Dedifferentiated amniotic fluid mesenchymal stem cell (primary cell): ENCODE measurements at regions not wholly inside any gene's neighbourhood (a gene's known extent, or its start where the extent isn't known, plus 50 kb on each side); places are given as distances from the start of the nearest gene placed in this dataset.
"Not testable (repeated sequence)": the region's sequence is repeated elsewhere in the genome, so short reads cannot be mapped to it uniquely, and the experiment has no call there.

ENCODE experiments used
- DNase-seq: peaks from one replicate; pipeline ENCODE4 v3.0.0-alpha.2; 2016; ENCODE audit errors: extremely low spot score

- no peak for DNase-seq
These were observed 252.7 kb upstream of the GRIA1 start for GRCh38 chr5:153237671-153238332.

GRCh38 chr5:153257381-153257780 is 233.1 kb upstream of the GRIA1 start:
- DNase-seq: no peak

GRCh38 chr5:153258469-153258868 is 232.0 kb upstream of the GRIA1 start:
- DNase-seq: no peak

GRCh38 chr5:153267506-153267905 is 223.0 kb upstream of the GRIA1 start:
- no peak for DNase-seq

DNA sequence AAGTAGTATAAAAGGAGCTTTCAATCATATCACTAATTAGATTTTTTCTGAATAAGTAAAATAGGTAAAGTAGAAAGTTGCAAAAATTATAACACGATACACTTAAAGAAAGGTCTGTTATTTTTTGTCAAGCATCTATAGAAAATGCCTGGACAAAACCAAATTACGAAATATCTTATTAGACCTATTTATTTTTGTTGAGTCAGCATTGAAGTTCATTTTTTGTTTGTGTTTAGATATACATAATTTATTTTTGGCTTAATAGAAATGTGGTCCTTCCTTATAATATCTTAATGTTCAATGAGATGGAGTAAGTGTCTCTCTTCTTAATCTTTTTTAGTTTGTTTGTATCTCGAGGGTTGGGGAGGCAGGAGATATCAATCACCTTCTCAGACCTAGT is 214.8 kb upstream of the GRIA1 start:
- no peak for DNase-seq

DNA sequence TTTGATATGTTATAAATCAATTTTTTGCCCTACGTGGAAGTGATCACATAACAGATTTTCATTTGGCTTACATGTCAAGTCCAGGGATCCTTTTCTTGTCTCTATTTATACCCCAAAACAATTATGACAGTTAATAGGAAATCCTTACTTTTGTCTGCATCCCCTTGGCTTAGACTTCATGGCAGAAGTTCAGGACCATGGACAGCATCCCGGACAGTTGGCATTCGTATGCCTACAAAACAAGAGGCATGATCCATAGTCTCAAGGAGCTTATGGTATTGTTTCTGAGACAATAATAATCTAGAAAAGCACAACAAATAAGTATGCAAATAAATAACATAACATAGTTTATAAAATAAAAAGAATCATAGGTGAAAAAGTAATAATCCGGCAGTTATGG is 214.3 kb upstream of the GRIA1 start:
- DNase-seq: no peak

DNA sequence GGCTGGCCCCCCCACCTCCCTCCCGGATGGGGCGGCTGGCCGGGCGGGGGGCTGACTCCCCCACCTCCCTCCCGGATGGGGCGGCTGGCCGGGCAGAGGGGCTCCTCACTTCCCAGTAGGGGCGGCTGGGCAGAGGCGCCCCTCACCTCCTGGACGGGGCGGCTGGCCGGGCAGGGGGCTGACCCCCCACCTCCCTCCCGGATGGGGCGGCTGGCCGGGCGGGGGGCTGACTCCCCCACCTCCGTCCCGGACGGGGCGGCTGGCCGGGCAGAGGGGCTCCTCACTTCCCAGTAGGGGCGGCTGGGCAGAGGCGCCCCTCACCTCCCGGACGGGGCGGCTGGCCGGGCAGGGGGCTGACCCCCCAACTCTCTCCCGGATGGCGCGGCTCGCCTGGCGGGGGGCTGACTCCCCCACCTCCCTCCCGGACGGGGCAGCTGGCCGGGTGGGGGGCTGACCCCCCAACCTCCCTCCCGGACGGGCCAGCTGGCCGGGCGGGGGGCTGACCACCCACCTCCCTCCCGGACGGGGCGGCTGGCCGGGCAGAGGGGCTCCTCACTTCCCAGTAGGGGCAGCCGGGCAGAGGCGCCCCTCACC is 194.1 kb upstream of the GRIA1 start:
- DNase-seq: not testable (repeated sequence)

DNA sequence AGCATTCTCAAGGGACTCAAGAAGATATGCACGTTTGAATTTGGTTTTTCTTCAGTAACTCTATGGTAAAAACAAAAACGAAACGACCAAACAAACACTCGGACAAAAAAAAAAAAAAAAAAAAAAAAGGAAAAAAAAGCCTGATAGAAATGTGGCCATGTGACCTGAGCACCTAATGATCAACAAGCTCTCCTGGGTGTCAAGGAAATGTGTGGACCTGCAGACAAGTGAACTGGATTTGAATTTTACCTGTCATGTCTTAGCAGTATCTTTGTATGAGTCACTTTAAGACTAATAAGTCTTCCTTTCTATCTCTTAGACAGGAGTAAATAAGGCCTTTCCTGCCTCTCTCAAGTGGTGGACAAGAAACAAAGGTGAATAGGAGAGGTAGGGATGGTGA is 190.6 kb upstream of the GRIA1 start:
- no peak for DNase-seq

DNA sequence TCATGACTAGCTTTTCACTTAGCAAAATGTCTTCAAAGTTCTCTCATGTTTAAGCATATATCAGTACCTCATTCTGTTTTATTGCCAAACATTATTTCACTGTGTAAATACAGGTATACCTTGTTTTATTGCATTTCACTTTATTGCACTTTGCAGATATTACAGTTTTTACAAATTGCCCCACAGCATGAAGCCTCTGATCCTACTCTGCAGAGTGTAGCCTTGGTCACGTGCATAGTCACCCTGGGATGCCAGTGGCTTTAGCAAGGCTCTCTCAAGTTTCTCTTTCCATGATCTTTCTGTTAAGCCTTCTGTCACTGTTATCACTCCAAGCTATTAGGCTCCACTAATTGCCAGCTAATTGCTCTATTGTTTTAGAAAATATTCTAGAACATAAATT is 182.2 kb upstream of the GRIA1 start:
- DNase-seq: no peak

- DNase-seq: no peak
These were observed 171.9 kb upstream of the GRIA1 start for GRCh38 chr5:153318556-153318955.

DNA sequence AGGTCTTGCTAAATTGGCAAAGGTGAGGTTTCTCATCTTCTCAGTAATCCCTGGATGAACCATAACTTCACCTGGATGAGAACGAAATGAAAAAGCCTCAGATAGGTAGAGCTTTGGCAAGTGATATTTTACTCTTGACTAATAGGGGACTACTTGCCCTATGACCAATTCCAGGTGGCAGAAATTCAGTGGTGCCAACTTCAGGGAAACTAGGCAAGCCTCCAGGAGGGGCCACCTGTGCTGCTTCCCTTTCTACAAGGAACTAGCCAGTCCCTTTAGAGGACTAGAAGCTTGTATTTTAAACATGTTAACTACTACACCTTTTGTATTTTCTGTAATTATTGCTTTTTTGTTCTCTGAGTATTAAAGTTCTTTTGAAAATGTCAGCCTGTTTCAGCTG is 169.0 kb upstream of the GRIA1 start:
- no peak for DNase-seq

- DNase-seq: no peak
These were observed 150.3 kb upstream of the GRIA1 start for GRCh38 chr5:153340139-153340538.

DNA sequence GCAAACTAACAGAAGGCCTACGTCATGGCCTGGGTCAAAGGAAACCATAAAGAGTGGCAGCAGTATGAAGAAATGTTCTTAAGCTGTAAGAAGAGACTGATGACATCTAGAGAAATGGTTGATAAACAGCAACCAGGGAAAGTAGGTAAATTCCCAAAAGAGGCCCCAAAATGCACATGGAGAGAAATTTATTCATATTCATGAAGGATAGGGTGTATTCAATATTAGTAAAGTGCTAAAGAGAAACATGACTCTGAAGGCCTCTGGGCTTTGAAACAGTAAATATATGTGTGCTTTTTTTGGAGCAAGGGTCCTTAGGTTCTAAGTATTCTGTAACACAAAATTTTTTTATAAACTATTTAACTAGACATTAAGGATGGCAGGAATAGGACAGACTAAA is 149.7 kb upstream of the GRIA1 start:
- DNase-seq: no peak

DNA sequence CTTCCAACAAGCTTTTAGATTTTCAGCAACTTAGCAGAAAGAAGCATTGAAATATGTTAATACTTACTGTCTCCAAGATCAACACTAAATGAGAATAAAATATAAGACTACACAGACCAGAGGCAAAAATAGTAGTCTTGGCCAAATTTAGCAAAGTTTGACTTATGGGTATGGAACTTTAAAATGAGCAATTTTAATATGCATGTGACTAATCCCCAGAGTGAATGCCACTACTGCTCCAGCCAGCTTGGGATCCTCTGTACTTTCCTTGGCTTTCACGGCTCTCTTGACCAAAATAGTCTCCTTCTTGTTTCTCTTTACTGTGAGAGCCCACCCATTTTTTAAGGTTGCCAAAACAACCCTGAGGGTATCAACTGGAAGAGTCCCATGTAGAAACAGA is 148.0 kb upstream of the GRIA1 start:
- DNase-seq: no peak

- DNase-seq: no peak
These were observed 142.9 kb upstream of the GRIA1 start for GRCh38 chr5:153347611-153348010.

DNA sequence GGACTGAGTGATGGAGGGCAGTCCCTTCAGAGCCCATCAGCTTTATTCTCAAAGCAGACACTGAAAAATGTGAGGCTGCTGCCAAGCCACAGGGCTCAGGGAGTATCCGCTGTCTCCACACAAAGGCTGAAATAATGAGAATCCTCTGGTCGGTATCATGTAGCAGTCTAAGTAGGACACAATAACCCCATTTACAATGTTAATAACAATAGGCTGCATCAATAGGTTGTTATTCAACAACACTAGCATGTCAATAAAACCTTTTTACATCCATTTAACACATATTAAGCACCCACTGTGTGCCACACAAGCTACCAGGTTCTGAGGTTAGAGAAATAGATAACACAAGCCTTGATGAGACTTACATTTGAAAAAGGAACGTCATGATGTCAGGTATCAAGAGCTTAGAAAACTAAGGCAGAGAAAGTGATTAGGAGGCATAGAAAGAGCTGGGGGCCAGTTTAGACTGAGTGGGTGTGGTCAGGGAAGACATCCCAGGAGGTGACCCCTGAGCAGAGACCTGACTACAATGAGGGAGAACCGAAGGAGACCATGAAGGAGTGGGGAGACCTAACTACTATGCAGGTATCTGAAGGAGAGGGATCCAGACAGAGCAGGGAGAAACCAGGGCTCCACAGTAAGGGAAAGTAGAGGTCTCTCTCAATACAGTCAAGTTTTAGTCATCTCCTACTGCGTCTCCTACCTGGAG is 140.1 kb upstream of the GRIA1 start:
- no peak for DNase-seq

- DNase-seq: no peak
These were observed 137.7 kb upstream of the GRIA1 start for GRCh38 chr5:153352685-153353219.

DNA sequence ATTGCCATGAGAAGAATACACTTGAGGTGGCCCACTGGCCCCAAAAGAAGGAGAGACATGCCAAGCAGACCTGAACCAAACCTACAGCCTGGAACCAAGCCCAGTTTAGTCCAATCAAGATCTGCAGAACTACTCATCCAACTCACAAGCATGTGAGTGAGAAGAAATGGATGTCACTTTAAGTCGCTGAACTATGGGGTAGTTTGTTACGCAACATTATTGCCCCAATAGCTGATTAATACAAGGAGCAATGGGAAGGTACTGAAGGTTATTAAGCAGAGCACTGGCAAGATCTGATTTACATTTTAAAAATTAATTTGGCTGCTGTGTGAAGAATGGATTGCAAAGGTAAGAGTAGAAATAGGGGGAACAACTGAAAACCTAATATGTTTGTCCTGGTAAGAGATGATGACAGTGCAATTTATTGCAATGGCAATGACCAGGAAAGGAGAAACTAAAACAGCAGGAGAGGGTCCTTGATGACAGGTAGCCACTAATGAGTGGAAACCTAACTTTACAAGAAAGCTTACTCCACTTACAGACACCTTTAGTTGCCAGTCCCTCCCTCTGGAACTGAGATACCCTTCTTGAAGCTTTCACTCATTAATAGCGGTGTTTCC is 132.9 kb upstream of the GRIA1 start:
- DNase-seq: no peak

GRCh38 chr5:153358315-153358976 is 132.0 kb upstream of the GRIA1 start:
- no peak for DNase-seq

GRCh38 chr5:153360860-153361259 is 129.6 kb upstream of the GRIA1 start:
- DNase-seq: no peak

GRCh38 chr5:153361735-153362409 is 128.6 kb upstream of the GRIA1 start:
- DNase-seq: no peak

DNA sequence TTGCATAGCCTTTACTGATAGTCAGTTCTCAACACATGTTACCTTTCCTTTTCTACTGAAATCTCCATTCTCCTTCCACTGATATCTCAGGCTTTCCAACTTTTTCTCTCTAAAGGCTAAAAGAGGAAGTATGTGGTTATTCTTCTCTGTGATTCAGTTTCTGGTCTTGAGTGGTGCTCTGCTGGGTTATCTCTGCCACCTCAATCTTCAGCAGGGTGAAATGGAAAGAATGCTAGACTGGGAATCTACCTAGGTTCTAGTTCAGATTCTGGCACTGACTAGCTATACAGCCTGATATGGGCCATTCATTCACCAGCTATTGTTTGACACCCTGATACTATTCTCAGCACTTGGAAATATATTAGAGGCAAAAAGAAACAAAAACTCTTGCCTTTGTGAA is 124.9 kb upstream of the GRIA1 start:
- DNase-seq: no peak
